SK-N-SH (cell line): ENCODE measurements at regions not wholly inside any gene's neighbourhood (a gene's known extent, or its start where the extent isn't known, plus 50 kb on each side); places are given as distances from the start of the nearest gene placed in this dataset.

ENCODE experiments used
- CTCF ChIA-PET: fragments of 300-600, 350-600 bp; formaldehyde crosslinking; extraction: SDS; loops from one replicate; lab custom pipeline; 2021; lab: Yijun Ruan, JAX
- POLR2A ChIA-PET: fragments of 350-600 bp; sonication (Branson Sonifier 250); formaldehyde crosslinking; extraction: SDS; loops from one replicate; lab custom pipeline; 2020; ENCODE audit warnings: antibody characterized with exemption, inconsistent platforms; lab: Yijun Ruan, JAX
- DNase-seq: peaks from one replicate; pipeline ENCODE4 v3.0.0; 2012
- H2AFZ ChIP-seq: fragments of 200-600 bp; sonication (generic); 2 replicates; pipeline ENCODE4 v1.8.1; 2016; ENCODE audit warnings: antibody characterized with exemption, mild to moderate bottlenecking, low read depth
- H3F3A ChIP-seq: fragments of 200-600 bp; sonication (generic); replicated peaks from 2 replicates; pipeline ENCODE3; 2016; ENCODE audit warnings: antibody characterized with exemption, mild to moderate bottlenecking; ENCODE audit not compliant: insufficient read depth
- H3K27ac ChIP-seq, 2 experiments: fragments of 200-500 bp in 1 of 2; fragments of 200-600 bp in 1 of 2; sonication (Bioruptor generic) in 1 of 2; sonication (generic), shearing (Covaris generic) in 1 of 2; 2 replicates each; pipeline versions ENCODE4 v1.5.1 to v1.6.1; 2014 to 2016; ENCODE audit warnings: low read depth in 2 of 2, inconsistent platforms in 1 of 2, low read length in 1 of 2, mild to moderate bottlenecking in 1 of 2, mixed read lengths in 1 of 2
- H3K27me3 ChIP-seq: fragments of 200-600 bp; sonication (generic), shearing (Covaris generic); 2 replicates; pipeline ENCODE4 v1.6.1; 2016; ENCODE audit warnings: mixed run types; ENCODE audit not compliant: insufficient read depth
- H3K36me3 ChIP-seq, 2 experiments: fragments of 200-500 bp in 1 of 2; fragments of 200-600 bp in 1 of 2; sonication (Bioruptor generic) in 1 of 2; sonication (generic) in 1 of 2; replicated peaks in 1 of 2; 2 replicates each; pipeline versions ENCODE3 to v1.5.1; 2014 to 2016; ENCODE audit warnings: low read length in 1 of 2, mild to moderate bottlenecking in 1 of 2; ENCODE audit not compliant: insufficient read depth in 2 of 2, control insufficient read depth in 1 of 2
- H3K4me1 ChIP-seq, 2 experiments: fragments of 200-500 bp in 1 of 2; fragments of 200-600 bp in 1 of 2; sonication (Bioruptor generic) in 1 of 2; sonication (generic), shearing (Covaris generic) in 1 of 2; 2 replicates each; pipeline versions ENCODE4 v1.5.1 to v1.6.1; 2014 to 2016; ENCODE audit warnings: low read depth in 1 of 2, low read length in 1 of 2, mixed run types in 1 of 2; ENCODE audit not compliant: insufficient read depth in 2 of 2, control insufficient read depth in 1 of 2
- H3K4me2 ChIP-seq: fragments of 200-600 bp; sonication (generic), shearing (Covaris generic); 2 replicates; pipeline ENCODE4 v1.6.1; 2017; ENCODE audit warnings: mixed run types
- H3K4me3 ChIP-seq, 2 experiments: fragments of 200-500 bp in 1 of 2; fragments of 200-600 bp in 1 of 2; sonication (Bioruptor generic) in 1 of 2; sonication (generic), shearing (Covaris generic) in 1 of 2; 2 replicates each; pipeline versions ENCODE4 v1.5.1 to v1.8.1; 2014 to 2016; ENCODE audit warnings: low read depth in 2 of 2, inconsistent platforms in 1 of 2, low read length in 1 of 2, mild to moderate bottlenecking in 1 of 2, mixed read lengths in 1 of 2, moderate library complexity in 1 of 2
- H3K79me2 ChIP-seq: fragments of 200-600 bp; sonication (generic); 2 replicates; pipeline ENCODE4 v1.8.1; 2017; ENCODE audit warnings: mild to moderate bottlenecking; ENCODE audit not compliant: insufficient read depth
- H3K9ac ChIP-seq: fragments of 200-600 bp; sonication (generic); 2 replicates; pipeline ENCODE4 v1.6.1; 2017; ENCODE audit warnings: mixed run types
- H3K9me2 ChIP-seq: fragments of 200-600 bp; sonication (generic); 2 replicates; pipeline ENCODE4 v1.6.1; 2017; ENCODE audit warnings: mixed run types
- H3K9me3 ChIP-seq: fragments of 200-600 bp; sonication (generic); 2 replicates; pipeline ENCODE4 v1.6.1; 2017; ENCODE audit warnings: mixed run types, mild to moderate bottlenecking, moderate library complexity
- H4K20me1 ChIP-seq: fragments of 200-600 bp; sonication (generic); 2 replicates; pipeline ENCODE4 v1.6.1; 2017; ENCODE audit warnings: mild to moderate bottlenecking, mixed run types; ENCODE audit not compliant: insufficient read depth
- CHD2 ChIP-seq: fragments of 150-350 bp; IDR thresholded peaks from 2 replicates; pipeline ENCODE4 v1.6.1; 2018; ENCODE audit warnings: low read length; ENCODE audit not compliant: partially characterized antibody
- EP300 ChIP-seq, 2 experiments: IDR thresholded peaks; 2 replicates each; pipeline versions ENCODE4 v1.4.0 to v1.6.1; 2012; ENCODE audit warnings: borderline replicate concordance in 1 of 2, low read depth in 1 of 2, low read length in 1 of 2
- EZH2phosphoT487 ChIP-seq: fragments of 200-600 bp; sonication (generic); IDR thresholded peaks from 2 replicates; pipeline ENCODE4 v1.6.1; 2017; ENCODE audit warnings: low read depth, mixed run types, mild to moderate bottlenecking, antibody characterized with exemption, moderate library complexity, borderline replicate concordance
- FOXJ3 ChIP-seq: sonication (generic); formaldehyde crosslinking; IDR thresholded peaks from 2 replicates; pipeline ENCODE4 v1.5.1; 2020; ENCODE audit warnings: mild to moderate bottlenecking, missing genetic modification reagents
- FOXM1 ChIP-seq: IDR thresholded peaks from 2 replicates; pipeline ENCODE4 v1.4.0; 2012; ENCODE audit warnings: low read depth, mild to moderate bottlenecking
- GABPA ChIP-seq: IDR thresholded peaks from 2 replicates; pipeline ENCODE4 v1.4.0; 2012; ENCODE audit warnings: low read depth, mild to moderate bottlenecking
- MEF2A ChIP-seq: IDR thresholded peaks from 2 replicates; pipeline ENCODE4 v1.4.0; 2012; ENCODE audit warnings: low read depth, borderline replicate concordance
- MXI1 ChIP-seq: IDR thresholded peaks from 2 replicates; pipeline ENCODE4 v1.6.1; 2012; ENCODE audit warnings: mild to moderate bottlenecking, low read depth, low read length, improper control_type of control experiment
- POLR2AphosphoS5 ChIP-seq: IDR thresholded peaks from 2 replicates; pipeline ENCODE4 v1.6.1; 2012; ENCODE audit warnings: low read depth, low read length
- RAD21 ChIP-seq: IDR thresholded peaks from 2 replicates; pipeline ENCODE4 v1.6.1; 2012; ENCODE audit warnings: mild to moderate bottlenecking, low read length
- RCOR1 ChIP-seq: fragments of 150-350 bp; IDR thresholded peaks from 2 replicates; pipeline ENCODE4 v1.6.1; 2017; ENCODE audit warnings: antibody characterized with exemption, low read length
- RFX5 ChIP-seq: IDR thresholded peaks from 2 replicates; pipeline ENCODE4 v1.6.1; 2012; ENCODE audit warnings: mild to moderate bottlenecking, improper control_type of control experiment, low read length
- RXRA ChIP-seq: IDR thresholded peaks from 2 replicates; pipeline ENCODE4 v1.4.0; 2012; ENCODE audit warnings: low read depth, mild to moderate bottlenecking, borderline replicate concordance
- SMC3 ChIP-seq: IDR thresholded peaks from 2 replicates; pipeline ENCODE4 v1.6.1; 2012; ENCODE audit warnings: low read depth, low read length, improper control_type of control experiment
- TCF12 ChIP-seq: IDR thresholded peaks from 2 replicates; pipeline ENCODE4 v1.4.0; 2012
- YY1 ChIP-seq: IDR thresholded peaks from 2 replicates; pipeline ENCODE4 v1.4.0; 2012; ENCODE audit warnings: low read depth, mild to moderate bottlenecking
- WGBS: methylation state at CpG from one replicate; pipeline ENCODE4 v1.1.6; 2017; ENCODE audit warnings: low lambda C conversion rate; 5-methylcytosine and 5-hydroxymethylcytosine counted together
- TF ChIP-seq, protein P1 (sequence below): fragments of 150-350 bp; IDR thresholded peaks from 2 replicates; pipeline ENCODE4 v1.6.1; 2016; ENCODE audit warnings: mild to moderate bottlenecking, low read depth, low read length
- TF ChIP-seq, protein P2 (sequence below): IDR thresholded peaks from 2 replicates; pipeline ENCODE4 v1.4.0; 2012; ENCODE audit warnings: low read depth
- TF ChIP-seq, protein P3 (sequence below): fragments of 150-350 bp; IDR thresholded peaks from 2 replicates; pipeline ENCODE4 v1.6.1; 2017; ENCODE audit warnings: antibody characterized with exemption, low read length, low read depth, borderline replicate concordance
- TF ChIP-seq, protein P4 (sequence below): fragments of 200-600 bp; sonication (generic); IDR thresholded peaks from 2 replicates; pipeline ENCODE4 v1.6.1; 2017; ENCODE audit warnings: antibody characterized with exemption, mild to moderate bottlenecking, moderate library complexity
- TF ChIP-seq, protein P5 (sequence below): IDR thresholded peaks from 2 replicates; pipeline ENCODE4 v1.4.0; 2012; ENCODE audit warnings: low read depth, borderline replicate concordance

DNA sequence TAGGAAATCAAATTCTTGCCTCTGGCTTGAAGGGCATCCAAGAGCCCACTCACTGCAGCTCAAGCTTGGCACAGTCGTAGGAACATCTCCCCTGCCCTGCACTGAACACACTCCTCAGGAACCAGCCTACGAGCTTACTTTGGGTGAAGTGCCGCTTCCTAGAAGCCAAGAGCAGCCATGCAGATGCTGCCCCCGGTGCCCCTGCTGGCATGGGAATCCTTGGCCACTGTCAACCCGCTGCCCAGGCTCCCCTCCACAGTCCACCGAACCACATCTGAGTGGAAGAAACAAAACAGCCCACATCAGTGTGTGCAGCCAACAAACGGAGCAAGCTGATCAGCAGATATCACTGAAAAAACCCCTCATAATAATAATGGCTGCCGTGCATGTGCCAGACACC, 89.8 kb downstream of the TMEM215 start:
- Histone ChIP-seq H2AFZ (no peak overlapping the region), H3K9me3 (no peaks in the 10 kb centered on the region), H4K20me1 (no peaks in the 10 kb centered on the region), H3K4me2 (no peak overlapping the region), H3K27me3 (no peaks in the 10 kb centered on the region), H3K36me3 (no peaks in the 10 kb centered on the region), H3K4me3 (no peak overlapping the region), H3K4me1 (no peaks in the 10 kb centered on the region; a peak in 1 of 4 replicates), H3K27ac (no peak overlapping the region), H3F3A (no peaks in the 10 kb centered on the region), H3K9me2 (no peaks in the 10 kb centered on the region), H3K9ac (no peak overlapping the region), H3K79me2 (no peaks in the 10 kb centered on the region)
- ChIA-PET CTCF (interaction anchor here (1.1 to 1.6 kb wide), 2 partner anchors 54 to 293 kb away, joined by 3 read pairs; no protein-coding TSS in a partner anchor), POLR2A (no interaction called here)
- no peak for DNase-seq
- 16% methylated on average over 5 of the region's 8 CpGs for WGBS
- TF ChIP-seq EP300 (IDR thresholded peaks at IDR 0.05; ENCODE audit: borderline replicate concordance in 1 of 2, low read depth in 1 of 2, low read length in 1 of 2) (no peak), EZH2phosphoT487 (no peak), RCOR1 (no peak), RAD21 (no peak), POLR2AphosphoS5 (no peak), TCF12 (no peak), CHD2 (no peak), YY1 (no peak), MXI1 (no peak), FOXJ3 (no peak)
- TF ChIP-seq, protein P1, sequence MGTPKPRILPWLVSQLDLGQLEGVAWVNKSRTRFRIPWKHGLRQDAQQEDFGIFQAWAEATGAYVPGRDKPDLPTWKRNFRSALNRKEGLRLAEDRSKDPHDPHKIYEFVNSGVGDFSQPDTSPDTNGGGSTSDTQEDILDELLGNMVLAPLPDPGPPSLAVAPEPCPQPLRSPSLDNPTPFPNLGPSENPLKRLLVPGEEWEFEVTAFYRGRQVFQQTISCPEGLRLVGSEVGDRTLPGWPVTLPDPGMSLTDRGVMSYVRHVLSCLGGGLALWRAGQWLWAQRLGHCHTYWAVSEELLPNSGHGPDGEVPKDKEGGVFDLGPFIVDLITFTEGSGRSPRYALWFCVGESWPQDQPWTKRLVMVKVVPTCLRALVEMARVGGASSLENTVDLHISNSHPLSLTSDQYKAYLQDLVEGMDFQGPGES, result no peak
- TF ChIP-seq, protein P2, sequence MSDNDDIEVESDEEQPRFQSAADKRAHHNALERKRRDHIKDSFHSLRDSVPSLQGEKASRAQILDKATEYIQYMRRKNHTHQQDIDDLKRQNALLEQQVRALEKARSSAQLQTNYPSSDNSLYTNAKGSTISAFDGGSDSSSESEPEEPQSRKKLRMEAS, result no peak
- TF ChIP-seq, protein P3, sequence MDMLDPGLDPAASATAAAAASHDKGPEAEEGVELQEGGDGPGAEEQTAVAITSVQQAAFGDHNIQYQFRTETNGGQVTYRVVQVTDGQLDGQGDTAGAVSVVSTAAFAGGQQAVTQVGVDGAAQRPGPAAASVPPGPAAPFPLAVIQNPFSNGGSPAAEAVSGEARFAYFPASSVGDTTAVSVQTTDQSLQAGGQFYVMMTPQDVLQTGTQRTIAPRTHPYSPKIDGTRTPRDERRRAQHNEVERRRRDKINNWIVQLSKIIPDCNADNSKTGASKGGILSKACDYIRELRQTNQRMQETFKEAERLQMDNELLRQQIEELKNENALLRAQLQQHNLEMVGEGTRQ, result no peak

DNA sequence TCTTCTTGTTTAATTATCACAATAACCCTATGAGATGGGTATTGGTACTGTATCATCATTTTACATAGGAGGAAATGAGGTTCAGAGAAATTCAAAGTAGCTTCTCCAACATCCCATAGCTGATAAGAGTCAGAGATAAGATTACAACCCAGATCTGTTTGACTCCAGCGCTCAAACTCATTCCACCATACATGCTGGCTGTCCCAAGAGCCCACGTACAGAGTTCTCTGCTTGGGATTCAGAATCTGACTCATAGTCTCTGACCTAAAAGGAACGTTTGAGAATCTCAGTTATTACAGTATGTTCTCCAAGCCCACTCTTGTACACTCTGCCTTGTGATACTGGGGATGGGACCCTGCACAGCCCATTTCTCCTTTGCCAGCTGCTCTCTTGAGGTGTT, 90.2 kb downstream of the TMEM215 start:
- Histone ChIP-seq H3K4me2 (no peak overlapping the region), H3K36me3 (no peaks in the 10 kb centered on the region), H2AFZ (no peak overlapping the region), H3K27ac (no peak overlapping the region), H3K4me3 (no peak overlapping the region), H3K9me3 (no peaks in the 10 kb centered on the region), H3K27me3 (no peaks in the 10 kb centered on the region), H3K9me2 (no peaks in the 10 kb centered on the region), H3K9ac (no peak overlapping the region), H3F3A (no peaks in the 10 kb centered on the region), H4K20me1 (no peaks in the 10 kb centered on the region), H3K4me1 (no peaks in the 10 kb centered on the region; a peak in 1 of 4 replicates), H3K79me2 (no peaks in the 10 kb centered on the region)
- no peak for DNase-seq
- CTCF ChIA-PET, result interaction anchor here (1.6 kb wide), 1 partner anchor 293 kb away, joined by 3 read pairs; no protein-coding TSS in a partner anchor
- POLR2A ChIA-PET, result interaction anchor here (0.6 kb wide), 1 partner anchor 122 kb away, joined by 5 read pairs; no protein-coding TSS in a partner anchor
- WGBS, result 29% methylated on average over 3 of the region's 3 CpGs
- TF ChIP-seq, protein P3, result no peak
- TF ChIP-seq FOXM1 (no peak), RXRA (no peak), RFX5 (no peak), MEF2A (no peak), GABPA (no peak), RAD21 (no peak), SMC3 (no peak), YY1 (no peak), EP300 (IDR thresholded peaks at IDR 0.05; ENCODE audit: borderline replicate concordance in 1 of 2, low read depth in 1 of 2, low read length in 1 of 2) (no peak)
- TF ChIP-seq, protein P4, sequence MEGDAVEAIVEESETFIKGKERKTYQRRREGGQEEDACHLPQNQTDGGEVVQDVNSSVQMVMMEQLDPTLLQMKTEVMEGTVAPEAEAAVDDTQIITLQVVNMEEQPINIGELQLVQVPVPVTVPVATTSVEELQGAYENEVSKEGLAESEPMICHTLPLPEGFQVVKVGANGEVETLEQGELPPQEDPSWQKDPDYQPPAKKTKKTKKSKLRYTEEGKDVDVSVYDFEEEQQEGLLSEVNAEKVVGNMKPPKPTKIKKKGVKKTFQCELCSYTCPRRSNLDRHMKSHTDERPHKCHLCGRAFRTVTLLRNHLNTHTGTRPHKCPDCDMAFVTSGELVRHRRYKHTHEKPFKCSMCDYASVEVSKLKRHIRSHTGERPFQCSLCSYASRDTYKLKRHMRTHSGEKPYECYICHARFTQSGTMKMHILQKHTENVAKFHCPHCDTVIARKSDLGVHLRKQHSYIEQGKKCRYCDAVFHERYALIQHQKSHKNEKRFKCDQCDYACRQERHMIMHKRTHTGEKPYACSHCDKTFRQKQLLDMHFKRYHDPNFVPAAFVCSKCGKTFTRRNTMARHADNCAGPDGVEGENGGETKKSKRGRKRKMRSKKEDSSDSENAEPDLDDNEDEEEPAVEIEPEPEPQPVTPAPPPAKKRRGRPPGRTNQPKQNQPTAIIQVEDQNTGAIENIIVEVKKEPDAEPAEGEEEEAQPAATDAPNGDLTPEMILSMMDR, result no peak
- TF ChIP-seq, protein P2, result no peak
- TF ChIP-seq, protein P5, sequence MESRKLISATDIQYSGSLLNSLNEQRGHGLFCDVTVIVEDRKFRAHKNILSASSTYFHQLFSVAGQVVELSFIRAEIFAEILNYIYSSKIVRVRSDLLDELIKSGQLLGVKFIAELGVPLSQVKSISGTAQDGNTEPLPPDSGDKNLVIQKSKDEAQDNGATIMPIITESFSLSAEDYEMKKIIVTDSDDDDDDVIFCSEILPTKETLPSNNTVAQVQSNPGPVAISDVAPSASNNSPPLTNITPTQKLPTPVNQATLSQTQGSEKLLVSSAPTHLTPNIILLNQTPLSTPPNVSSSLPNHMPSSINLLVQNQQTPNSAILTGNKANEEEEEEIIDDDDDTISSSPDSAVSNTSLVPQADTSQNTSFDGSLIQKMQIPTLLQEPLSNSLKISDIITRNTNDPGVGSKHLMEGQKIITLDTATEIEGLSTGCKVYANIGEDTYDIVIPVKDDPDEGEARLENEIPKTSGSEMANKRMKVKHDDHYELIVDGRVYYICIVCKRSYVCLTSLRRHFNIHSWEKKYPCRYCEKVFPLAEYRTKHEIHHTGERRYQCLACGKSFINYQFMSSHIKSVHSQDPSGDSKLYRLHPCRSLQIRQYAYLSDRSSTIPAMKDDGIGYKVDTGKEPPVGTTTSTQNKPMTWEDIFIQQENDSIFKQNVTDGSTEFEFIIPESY, result no peak
